ENCODE measurements at regions not wholly inside any gene's neighbourhood (a gene's known extent, or its start where the extent isn't known, plus 50 kb on each side); places are given as distances from the start of the nearest gene placed in this dataset.

DNA sequence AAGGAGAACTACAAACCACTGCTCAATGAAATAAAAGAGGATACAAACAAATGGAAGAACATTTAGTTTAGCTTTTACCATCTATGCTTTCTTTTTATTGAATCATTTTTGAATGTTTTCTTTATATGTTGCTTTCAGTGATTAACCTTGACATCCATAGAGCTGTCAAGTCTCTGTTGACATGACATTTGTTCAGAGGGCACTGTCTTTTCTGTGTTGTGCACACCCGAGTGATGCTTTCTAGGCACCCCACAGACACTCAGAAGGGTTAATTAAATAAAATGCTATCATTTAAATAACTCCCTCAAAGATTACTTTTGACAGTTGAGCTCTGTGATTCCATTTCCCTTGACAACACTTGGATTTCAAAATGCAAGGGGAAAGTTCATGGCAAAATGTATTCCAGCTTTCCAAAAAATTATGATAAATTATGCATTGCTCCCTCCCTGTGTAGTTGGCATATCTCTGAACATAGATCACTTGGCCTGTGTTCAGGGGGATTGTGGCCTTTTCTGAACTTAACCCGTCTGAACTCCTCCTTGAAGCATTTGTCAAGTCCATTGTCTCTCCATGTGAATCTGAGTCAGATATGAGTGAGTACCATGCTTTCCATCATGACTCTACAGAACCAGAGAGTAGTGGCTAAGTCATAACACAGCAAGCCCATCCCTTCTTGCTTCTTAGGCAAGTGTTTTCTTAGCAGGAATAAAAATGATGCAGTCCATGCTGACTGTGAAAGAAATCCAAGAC lies 372.6 kb downstream of the RPRM start:
- no peak for DNase-seq (ENCODE audit: low read depth, low spot score)

- DNase-seq (ENCODE audit: low read depth, low spot score) = no peak
Measured at GRCh38 chr2:153101187-153101586, 377.4 kb downstream of the RPRM start.

- DNase-seq (ENCODE audit: low read depth, low spot score) = no peak
Measured at GRCh38 chr2:153100151-153100550, 378.4 kb downstream of the RPRM start.

DNA sequence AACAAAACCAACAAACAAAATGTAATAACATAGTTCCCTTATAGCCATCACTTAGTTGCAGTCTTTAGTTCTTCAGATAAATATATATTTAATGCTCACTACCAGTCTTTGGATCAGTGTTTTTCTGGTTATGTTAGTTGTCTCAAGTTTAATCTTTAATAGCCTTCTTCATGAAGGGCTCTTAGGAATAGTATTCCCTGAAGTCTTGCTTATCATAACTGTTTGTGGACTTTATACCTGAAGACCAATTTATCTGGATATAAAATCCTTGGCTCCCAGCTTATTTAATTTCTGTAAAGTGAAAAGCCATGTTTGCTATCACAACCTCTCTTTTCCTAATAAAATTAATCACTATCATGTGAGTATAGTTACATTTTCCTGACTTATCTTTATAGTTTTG lies 379.7 kb downstream of the ARL6IP6 start:
- DNase-seq (ENCODE audit: low read depth, low spot score) = no peak

GRCh38 chr2:153096272-153096671 lies 377.9 kb downstream of the ARL6IP6 start:
- no peak for DNase-seq (ENCODE audit: low read depth, low spot score)

- DNase-seq (ENCODE audit: low read depth, low spot score) = no peak
Measured at GRCh38 chr2:153091344-153091743, 372.9 kb downstream of the ARL6IP6 start.

- DNase-seq (ENCODE audit: low read depth, low spot score) = no peak
Measured at GRCh38 chr2:153079315-153079714, 360.9 kb downstream of the ARL6IP6 start.

DNA sequence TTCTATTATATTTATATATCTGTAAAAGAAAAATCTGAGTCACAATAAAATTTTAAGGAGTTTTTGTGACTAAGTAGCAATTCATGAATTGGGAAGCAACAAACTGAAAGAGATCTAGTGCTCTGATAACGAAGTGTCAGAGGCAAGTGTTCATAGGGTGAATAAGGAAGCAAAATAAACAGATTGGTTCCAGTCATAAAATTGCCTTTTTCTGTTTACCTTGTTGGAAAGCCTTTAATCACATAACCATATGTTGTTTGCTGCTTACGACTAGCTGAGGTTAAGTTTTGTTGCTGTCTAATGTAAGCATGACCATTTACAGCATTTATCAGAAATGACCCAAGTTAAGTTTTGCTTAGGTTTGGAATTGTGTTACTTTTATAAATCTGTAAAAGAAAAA lies 358.9 kb downstream of the ARL6IP6 start:
- no peak for DNase-seq (ENCODE audit: low read depth, low spot score)

- DNase-seq (ENCODE audit: low read depth, low spot score) = no peak
Measured at GRCh38 chr2:153074207-153074606, 355.8 kb downstream of the ARL6IP6 start.

DNA sequence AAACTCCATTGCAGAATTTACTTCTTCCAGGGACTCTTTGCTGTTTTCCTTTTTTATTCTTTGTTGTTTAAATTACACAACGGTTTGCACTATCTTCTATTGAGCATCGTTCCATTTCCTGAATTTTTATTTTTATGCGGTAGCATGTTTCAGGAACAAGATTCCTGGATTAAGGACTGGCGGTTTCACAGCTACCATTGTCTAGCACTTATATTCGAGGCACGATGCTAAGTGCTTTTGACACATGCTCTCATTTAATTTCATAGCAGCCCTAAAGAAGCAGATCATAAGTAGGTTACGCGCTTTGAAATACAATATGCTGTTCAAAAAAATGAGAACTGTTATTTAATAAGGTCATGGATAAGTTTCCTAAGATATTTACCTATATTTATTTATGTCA lies 354.4 kb downstream of the ARL6IP6 start:
- DNase-seq (ENCODE audit: low read depth, low spot score) = no peak

- DNase-seq (ENCODE audit: low read depth, low spot score) = no peak
Measured at GRCh38 chr2:153072077-153072476, 353.7 kb downstream of the ARL6IP6 start.

GRCh38 chr2:153071090-153071489 lies 352.7 kb downstream of the ARL6IP6 start:
- no peak for DNase-seq (ENCODE audit: low read depth, low spot score)

DNA sequence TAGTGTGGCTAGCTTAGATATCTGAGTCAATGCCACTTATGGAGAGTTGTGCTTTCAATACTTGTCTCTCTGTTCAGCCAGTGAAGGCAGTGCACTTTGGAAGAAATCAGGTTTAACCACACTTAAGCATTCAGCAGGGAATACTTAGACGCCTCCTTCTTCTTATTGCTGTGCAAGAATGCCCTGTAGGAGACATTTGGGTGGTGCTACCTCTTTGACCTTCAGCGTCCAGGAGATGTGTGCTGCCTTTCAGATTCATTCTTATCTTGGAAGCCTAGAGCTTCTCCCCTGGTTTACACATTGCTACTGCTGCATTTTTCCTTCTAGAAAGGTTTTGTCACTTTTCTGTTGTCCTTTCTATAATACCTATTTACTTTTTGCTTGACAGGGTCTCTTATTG lies 350.5 kb downstream of the ARL6IP6 start:
- DNase-seq (ENCODE audit: low read depth, low spot score) = no peak

DNA sequence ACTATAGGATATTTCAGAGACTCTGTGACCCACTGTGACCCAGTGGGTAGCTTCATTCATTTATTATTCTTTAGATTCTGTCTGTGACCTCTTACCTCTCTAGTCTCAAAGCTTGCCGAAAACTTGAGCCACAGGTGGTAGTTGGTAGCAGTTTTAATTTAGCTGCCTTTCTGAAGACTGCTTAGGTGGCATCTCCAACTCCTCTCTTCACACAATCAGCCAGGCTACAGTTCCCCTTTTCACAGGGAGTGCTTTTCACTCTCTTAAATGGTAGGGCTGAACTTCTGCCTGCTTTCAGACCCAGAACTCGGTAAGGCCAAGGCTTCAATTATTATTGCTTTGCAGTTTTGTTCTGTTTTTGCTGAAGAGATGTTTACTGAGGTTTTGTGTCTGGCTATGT lies 349.6 kb downstream of the ARL6IP6 start:
- DNase-seq (ENCODE audit: low read depth, low spot score) = no peak

GRCh38 chr2:153059338-153060052 lies 341.1 kb downstream of the ARL6IP6 start:
- peak; percentile 67 for DNase-seq (ENCODE audit: low read depth, low spot score)

DNA sequence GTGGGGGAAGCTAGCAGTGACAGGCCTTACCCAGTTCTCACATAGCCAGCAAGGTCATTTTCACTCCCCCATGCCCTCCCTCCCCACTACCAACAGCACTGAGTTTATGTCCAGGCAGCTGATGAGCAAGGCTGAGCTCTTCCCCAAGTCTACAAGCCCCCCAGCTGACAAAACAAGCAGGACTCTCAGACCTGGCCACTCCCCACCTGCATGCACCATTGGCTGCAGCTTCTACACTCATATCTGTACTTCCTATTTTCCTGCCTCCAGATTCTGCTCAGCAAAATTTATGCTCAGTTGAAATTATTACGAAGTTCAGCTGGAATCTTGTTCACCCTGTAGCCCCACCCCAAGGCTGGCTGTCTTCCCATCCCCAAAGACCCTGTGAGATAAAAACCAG lies 339.3 kb downstream of the ARL6IP6 start:
- DNase-seq (ENCODE audit: low read depth, low spot score) = no peak

DNA sequence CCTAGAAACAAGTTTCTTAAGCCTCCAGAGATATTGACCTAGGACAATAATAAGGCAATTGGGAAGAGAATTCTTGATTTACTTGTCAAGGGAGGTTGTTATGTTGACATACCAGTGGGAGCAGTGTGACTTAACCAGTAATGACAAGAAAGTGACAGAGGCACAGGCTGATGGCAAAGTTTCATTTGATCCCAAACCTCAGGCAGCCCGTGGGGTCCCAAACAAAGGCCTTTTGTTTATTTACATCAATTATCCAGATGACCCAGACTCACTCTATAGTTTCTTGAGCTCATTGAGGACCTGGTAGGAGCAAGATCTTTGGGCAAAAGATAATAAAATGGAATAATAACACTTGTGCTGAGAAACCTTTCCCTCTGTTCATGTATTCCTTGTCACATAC lies 336.8 kb downstream of the ARL6IP6 start:
- DNase-seq (ENCODE audit: low read depth, low spot score) = peak; percentile 59

- DNase-seq (ENCODE audit: low read depth, low spot score) = no peak
Measured at GRCh38 chr2:153052807-153053559, 334.6 kb downstream of the ARL6IP6 start.

DNA sequence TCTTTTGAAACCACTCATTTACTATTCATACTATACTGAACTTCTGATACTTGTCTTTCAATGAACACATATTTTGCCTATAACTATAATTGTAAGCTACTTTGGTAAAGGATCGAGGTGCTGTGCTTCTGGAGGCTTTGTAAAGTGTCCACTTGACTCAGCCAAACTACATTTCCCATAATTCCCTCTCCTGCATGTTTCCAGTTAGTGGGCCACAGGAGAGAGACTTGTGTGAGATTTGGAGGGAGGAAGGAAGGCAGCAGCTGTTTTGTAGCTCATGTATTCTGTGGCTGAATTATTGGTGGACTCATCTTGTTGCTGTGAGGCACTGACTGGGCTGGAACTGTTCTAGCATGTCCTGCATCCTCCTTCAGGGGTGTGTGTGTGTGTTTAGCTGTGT lies 328.8 kb downstream of the ARL6IP6 start:
- no peak for DNase-seq (ENCODE audit: low read depth, low spot score)

GRCh38 chr2:153043385-153043784 lies 325.0 kb downstream of the ARL6IP6 start:
- DNase-seq (ENCODE audit: low read depth, low spot score) = no peak

DNA sequence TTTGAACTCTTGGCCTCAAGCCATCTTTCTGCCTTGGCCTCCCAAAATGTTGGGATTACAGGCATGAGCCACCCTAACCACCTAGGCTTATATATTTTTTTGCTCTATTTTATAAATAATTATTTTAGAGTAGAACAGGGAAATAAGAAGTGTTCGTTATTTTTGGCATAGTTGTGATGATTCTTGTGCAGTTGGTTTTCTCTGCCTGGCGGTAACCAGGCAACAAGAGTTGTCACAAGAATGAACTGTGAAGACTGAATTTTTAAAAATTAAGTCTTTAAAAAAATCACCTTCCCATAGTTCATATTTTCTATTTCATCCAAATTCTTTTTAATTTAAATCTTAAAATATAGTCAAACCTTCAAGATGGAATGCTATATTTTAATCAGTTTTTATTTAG lies 310.2 kb downstream of the ARL6IP6 start:
- DNase-seq (ENCODE audit: low read depth, low spot score) = no peak

GRCh38 chr2:153027533-153027932 lies 309.1 kb downstream of the ARL6IP6 start:
- no peak for DNase-seq (ENCODE audit: low read depth, low spot score)

GRCh38 chr2:153020201-153020600 lies 301.8 kb downstream of the ARL6IP6 start:
- DNase-seq (ENCODE audit: low read depth, low spot score) = no peak
